Epithelial cell of esophagus (primary cell): ENCODE measurements at regions not wholly inside any gene's neighbourhood (a gene's known extent, or its start where the extent isn't known, plus 50 kb on each side); places are given as distances from the start of the nearest gene placed in this dataset.
"Not testable (repeated sequence)": the region's sequence is repeated elsewhere in the genome, so short reads cannot be mapped to it uniquely, and the experiment has no call there.

Source experiments
- DNase-seq: peaks from one replicate; pipeline ENCODE4 v3.0.0; 2010; ENCODE audit warnings: low read depth
- H3K4me3 ChIP-seq: 2 replicates; pipeline ENCODE4 v1.5.1; 2011; ENCODE audit warnings: mild to moderate bottlenecking, low read length, control low read depth
- CTCF ChIP-seq: IDR thresholded peaks from 2 replicates; pipeline ENCODE4 v1.5.1; 2011; ENCODE audit warnings: low read depth, mild to moderate bottlenecking, low read length, control low read depth, inconsistent platforms; ENCODE audit not compliant: insufficient read depth; ENCODE audit errors: missing control alignments

- DNase-seq, result no peak
- no peak overlapping the region for H3K4me3 ChIP-seq
- no peak for TF ChIP-seq CTCF
These were observed 800.9 kb downstream of the TMEM121 start for GRCh38 chr14:106327234-106327633.

DNA sequence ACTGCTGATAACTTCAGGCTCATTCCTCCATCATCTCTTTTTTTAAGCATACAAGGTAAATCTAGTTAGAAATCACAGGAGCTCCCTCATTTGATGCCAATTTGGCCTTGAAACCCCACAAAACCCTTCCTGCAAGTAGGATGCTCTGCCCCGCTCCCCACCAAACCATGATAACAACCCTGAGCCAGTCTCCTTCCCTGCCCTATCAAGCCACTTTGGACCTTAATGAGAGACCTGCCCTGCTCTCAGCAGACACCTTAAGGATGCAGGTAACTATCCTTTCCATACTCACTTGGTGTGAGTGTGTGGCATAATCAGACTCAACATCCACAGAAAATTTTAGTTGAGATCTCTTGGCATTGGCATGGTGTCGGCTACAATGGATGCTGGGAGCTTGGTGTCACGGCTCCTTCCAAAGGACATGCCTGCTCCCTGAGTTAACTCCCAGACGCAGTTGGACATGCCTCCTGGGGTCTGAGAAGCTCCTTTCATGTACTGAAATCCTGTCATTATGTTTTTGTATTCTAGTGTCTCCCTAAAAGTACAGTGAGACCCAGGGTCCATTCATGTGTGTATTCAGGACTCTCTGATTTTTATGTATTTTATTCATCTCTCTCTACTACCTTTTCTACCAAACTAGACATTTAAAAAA lies 801.4 kb downstream of the TMEM121 start:
- H3K4me3 ChIP-seq, DNase-seq: not testable (repeated sequence)

- not testable (repeated sequence) for DNase-seq, H3K4me3 ChIP-seq
These were observed 802.9 kb downstream of the TMEM121 start for GRCh38 chr14:106329243-106329642.

GRCh38 chr14:106329987-106330774 lies 803.8 kb downstream of the TMEM121 start:
- not testable (repeated sequence) for DNase-seq, H3K4me3 ChIP-seq

DNA sequence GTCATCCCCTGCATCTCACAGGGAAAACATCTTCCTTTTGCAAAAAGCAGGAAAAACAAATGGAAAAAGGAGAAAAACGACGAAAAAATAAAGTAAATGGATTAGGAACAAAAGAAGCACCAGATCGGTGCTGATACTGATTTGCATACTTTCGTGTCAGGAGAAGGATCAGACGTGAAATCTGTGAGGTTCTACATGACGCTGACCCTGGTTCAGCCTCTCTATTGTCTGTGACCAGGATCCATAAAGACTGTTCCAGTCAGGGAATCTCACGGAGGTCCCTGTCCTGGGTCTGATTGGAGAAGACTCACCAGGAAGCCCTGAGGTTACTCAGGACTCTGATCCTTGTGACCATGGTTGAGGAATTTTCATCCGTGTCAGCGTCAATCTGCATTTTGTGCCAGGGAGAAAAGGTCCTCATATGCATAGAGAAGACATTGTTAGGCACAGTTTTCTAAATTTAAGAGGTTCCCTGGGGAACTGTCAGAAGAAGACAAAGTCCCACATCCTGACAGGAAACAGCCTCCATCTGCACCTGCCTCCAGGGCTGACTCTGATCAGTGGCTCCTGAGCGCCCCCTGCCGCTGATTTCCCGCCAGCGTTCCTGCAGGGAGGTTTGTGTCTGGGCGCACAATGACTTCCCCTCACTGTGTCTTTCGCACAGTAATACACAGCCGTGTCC lies 808.2 kb downstream of the TMEM121 start:
- H3K4me3 ChIP-seq, DNase-seq: not testable (repeated sequence)

- H3K4me3 ChIP-seq, DNase-seq: not testable (repeated sequence)
These were observed 808.7 kb downstream of the TMEM121 start for GRCh38 chr14:106335110-106335429.

- not testable (repeated sequence) for H3K4me3 ChIP-seq, DNase-seq
These were observed 812.4 kb downstream of the TMEM121 start for GRCh38 chr14:106338775-106339174.

DNA sequence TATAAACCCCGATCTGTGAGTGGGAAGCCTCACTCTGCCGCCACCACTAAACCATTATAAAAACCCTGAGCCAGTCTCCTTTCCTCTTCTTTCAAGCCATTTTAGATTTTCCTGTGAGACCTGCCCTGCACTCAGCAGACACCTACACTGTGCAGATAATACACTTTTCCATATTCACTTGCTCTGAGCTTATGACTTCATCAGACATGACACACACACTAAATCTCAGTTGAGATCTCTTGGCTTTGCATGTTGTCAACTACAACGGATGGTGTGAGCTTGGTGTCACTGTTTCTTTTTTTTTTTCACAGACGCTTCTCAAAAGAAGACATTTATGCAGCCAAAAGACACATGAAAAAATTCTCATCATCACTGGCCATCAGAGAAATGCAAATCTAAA lies 814.3 kb downstream of the TMEM121 start:
- not testable (repeated sequence) for DNase-seq

GRCh38 chr14:106341161-106341560 lies 814.8 kb downstream of the TMEM121 start:
- not testable (repeated sequence) for H3K4me3 ChIP-seq, DNase-seq

More for the DNA sequence above, 814.3 kb downstream of the TMEM121 start:
- not testable (repeated sequence) for H3K4me3 ChIP-seq

- no peak overlapping the region for H3K4me3 ChIP-seq
- no peak for TF ChIP-seq CTCF
- no peak for DNase-seq
These were observed 817.2 kb downstream of the TMEM121 start for GRCh38 chr14:106343626-106344025.

GRCh38 chr14:106344065-106344614 lies 817.8 kb downstream of the TMEM121 start:
- not testable (repeated sequence) for H3K4me3 ChIP-seq, DNase-seq

DNA sequence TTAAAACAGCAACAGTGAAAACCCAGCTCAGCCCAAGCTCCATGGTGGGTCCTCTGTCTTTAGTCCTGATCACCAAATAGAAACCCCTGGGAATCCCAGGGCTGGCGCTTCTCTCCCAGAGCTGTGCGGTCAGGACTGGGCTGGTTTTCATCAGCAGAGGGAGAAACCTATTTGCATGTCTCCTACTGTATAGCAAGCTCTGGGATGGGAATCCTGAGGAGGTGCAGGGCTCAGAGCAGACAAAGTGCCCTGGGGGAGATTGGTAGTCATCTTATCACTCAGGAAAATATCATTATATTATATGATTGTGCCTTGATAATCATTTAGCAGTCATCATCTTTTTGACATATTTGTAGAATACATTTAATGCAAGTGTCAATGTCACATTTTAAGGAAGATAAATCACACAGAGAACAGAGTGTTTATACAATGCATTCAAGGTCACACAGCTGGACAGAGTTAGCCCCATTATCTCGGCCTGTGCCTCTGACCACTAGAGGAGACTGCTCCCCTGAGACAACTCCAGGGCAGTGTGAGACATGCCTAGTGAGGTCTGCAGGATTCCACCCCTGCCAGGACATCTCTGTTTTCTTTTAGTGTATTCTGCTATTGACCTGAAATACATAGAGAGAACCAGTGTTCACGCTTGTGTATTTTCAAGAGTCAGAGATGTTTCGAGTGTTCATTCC lies 818.6 kb downstream of the TMEM121 start:
- DNase-seq, H3K4me3 ChIP-seq: not testable (repeated sequence)
